Pancreas (tissue), 10 donors: ENCODE measurements at regions not wholly inside any gene's neighbourhood (a gene's known extent, or its start where the extent isn't known, plus 50 kb on each side); places are given as distances from the start of the nearest gene placed in this dataset.

Experiments used
- ATAC-seq, 4 donors: fragments of 200-7000 bp; cut with Tn5 transposase; one replicate each; pipeline versions ENCODE4 v1.8.0 to v1.9.1; 2020; ENCODE audit warnings: mild to moderate bottlenecking in 4 of 4, moderate library complexity in 4 of 4
- DNase-seq, 6 donors: peaks; one replicate each; pipeline ENCODE4 v3.0.0-alpha.2; 2020
- FAIRE-seq: peaks from 2 replicates; lab custom pipeline; 2012; peaks lifted over from hg19 to GRCh38; lab: Jason Lieb, UNC
- H3K27ac ChIP-seq, 4 donors: fragments of 200-600 bp; sonication (generic); 1 replicate in 3 of 4; 2 replicates in 1 of 4; pipeline versions ENCODE4 v1.5.0 to v1.8.0; 2020
- H3K27me3 ChIP-seq, 4 donors: fragments of 200-600 bp; one replicate each; pipeline ENCODE4 v1.8.0; 2021
- H3K36me3 ChIP-seq, 3 donors: fragments of 200-600 bp; sonication (generic) in 1 of 3; one replicate each; pipeline versions ENCODE4 v1.5.0 to v1.8.0; 2020 to 2021
- H3K4me1 ChIP-seq, 3 donors: fragments of 200-600 bp; one replicate each; pipeline ENCODE4 v1.8.0; 2021
- H3K4me3 ChIP-seq, 4 donors: fragments of 200-600 bp; sonication (generic) in 2 of 4; one replicate each; pipeline versions ENCODE4 v1.5.0 to v1.8.0; 2020 to 2021
- H3K9me3 ChIP-seq, 4 donors: fragments of 200-600 bp; one replicate each; pipeline ENCODE4 v1.8.0; 2021
- CTCF ChIP-seq, 4 donors: fragments of 200-600 bp; sonication (generic) in 3 of 4; IDR thresholded peaks; one replicate each; pipeline versions ENCODE4 v1.5.0 to v1.8.0; 2021; ENCODE audit warnings: antibody characterized with exemption in 4 of 4
- WGBS, 2 donors: extraction: QIAGEN DNeasy Blood & Tissue Kit; methylation state at CpG; one replicate each; pipeline ENCODE4 v1.1.7; 2013; 5-methylcytosine and 5-hydroxymethylcytosine counted together
- intact Hi-C, 3 donors: fragments of 100-400 bp; cut with DNase I; formaldehyde crosslinking; loops; one replicate each; pipeline versions ENCODE4 v1.11.1 to v1.14.2; 2022
- donor health status: healthy with polysubstance abuse.
- donor health status: DM: no; HTN: no; CAD: no; lungs with moderate emphysema.
- donor health status: DM: no; HTN: no; CAD: no.
- donor health status: control.
- donor health status: control.
- donor health status: Bipolar disorder and iron deficiency.
- donor health status: DM: yes; HTN: yes; CAD: no.
- donor health status: DM: no; HTN: no; CAD: no.
- donor health status: DM: no; HTN: no; CAD: no.
- donor health status: DM: yes; HTN: yes; CAD: no.

- H3K4me3 ChIP-seq: no peak overlapping the region
- H3K27ac ChIP-seq: no peak overlapping the region
- no peak for FAIRE-seq
- TF ChIP-seq CTCF (IDR thresholded peaks at IDR 0.05): no peak
- no peaks in the 10 kb centered on the region for H3K4me1 ChIP-seq
- intact Hi-C loops: no loop called here
- DNase-seq: no peak
- no peaks in the 10 kb centered on the region for H3K27me3 ChIP-seq
- H3K9me3 ChIP-seq: no peaks in the 10 kb centered on the region
- no peaks in the 10 kb centered on the region for H3K36me3 ChIP-seq
- ATAC-seq: no peak
- WGBS, 2 donors: 74 to 83% methylated on average over 4 of the region's 4 CpGs
Observed at GRCh38 chr18:51802569-51803428, 537.2 kb upstream of the DCC start.

- no peak for TF ChIP-seq CTCF (IDR thresholded peaks at IDR 0.05)
- Histone ChIP-seq H3K4me1 (no peaks in the 10 kb centered on the region), H3K27me3 (no peaks in the 10 kb centered on the region), H3K9me3 (no peaks in the 10 kb centered on the region), H3K36me3 (no peaks in the 10 kb centered on the region), H3K27ac (no peak overlapping the region), H3K4me3 (no peak overlapping the region)
- intact Hi-C loops: no loop called here
- ATAC-seq (no peak), FAIRE-seq (no peak), DNase-seq (no peak)
- 43 to 49% methylated on average over 2 of the region's 2 CpGs for WGBS, 2 donors
Observed at GRCh38 chr18:51807336-51807735, 532.7 kb upstream of the DCC start.

GRCh38 chr18:51811883-51812282 is 528.1 kb upstream of the DCC start:
- H3K36me3 ChIP-seq: no peaks in the 10 kb centered on the region
- intact Hi-C loops: no loop called here
- FAIRE-seq (no peak), DNase-seq (no peak), ATAC-seq (no peak)
- no peaks in the 10 kb centered on the region for H3K27me3 ChIP-seq
- no peaks in the 10 kb centered on the region for H3K4me1 ChIP-seq
- TF ChIP-seq CTCF (IDR thresholded peaks at IDR 0.05): no peak
- H3K27ac ChIP-seq: no peak overlapping the region
- 62 to 85% methylated on average over 2 of the region's 2 CpGs for WGBS, 2 donors
- H3K9me3 ChIP-seq: no peaks in the 10 kb centered on the region
- no peak overlapping the region for H3K4me3 ChIP-seq

- H3K4me1 ChIP-seq: no peaks in the 10 kb centered on the region
- no peak for TF ChIP-seq CTCF (IDR thresholded peaks at IDR 0.05)
- H3K9me3 ChIP-seq: no peaks in the 10 kb centered on the region
- no peak for DNase-seq
- no peak overlapping the region for H3K27ac ChIP-seq
- no peaks in the 10 kb centered on the region for H3K27me3 ChIP-seq
- no peak for ATAC-seq
- H3K36me3 ChIP-seq: no peaks in the 10 kb centered on the region
- FAIRE-seq: no peak
- no peak overlapping the region for H3K4me3 ChIP-seq
- intact Hi-C loops: no loop called here
- WGBS, 2 donors: 69 to 74% methylated on average over 2 of the region's 2 CpGs
Observed at GRCh38 chr18:51813740-51814139, 526.3 kb upstream of the DCC start.

GRCh38 chr18:51821610-51822009 is 518.4 kb upstream of the DCC start:
- TF ChIP-seq CTCF (IDR thresholded peaks at IDR 0.05): no peak
- no peak overlapping the region for H3K27ac ChIP-seq
- no peaks in the 10 kb centered on the region for H3K9me3 ChIP-seq
- H3K4me1 ChIP-seq: no peaks in the 10 kb centered on the region
- H3K4me3 ChIP-seq: no peak overlapping the region
- 14 to 33% methylated on average over 1 of the region's 1 CpG for WGBS, 2 donors
- no peak for ATAC-seq
- FAIRE-seq: no peak
- intact Hi-C loops: no loop called here
- H3K36me3 ChIP-seq: no peaks in the 10 kb centered on the region
- DNase-seq: no peak
- H3K27me3 ChIP-seq: no peaks in the 10 kb centered on the region
